ENCODE measurements at regions not wholly inside any gene's neighbourhood (a gene's known extent, or its start where the extent isn't known, plus 50 kb on each side); places are given as distances from the start of the nearest gene placed in this dataset.

DNA sequence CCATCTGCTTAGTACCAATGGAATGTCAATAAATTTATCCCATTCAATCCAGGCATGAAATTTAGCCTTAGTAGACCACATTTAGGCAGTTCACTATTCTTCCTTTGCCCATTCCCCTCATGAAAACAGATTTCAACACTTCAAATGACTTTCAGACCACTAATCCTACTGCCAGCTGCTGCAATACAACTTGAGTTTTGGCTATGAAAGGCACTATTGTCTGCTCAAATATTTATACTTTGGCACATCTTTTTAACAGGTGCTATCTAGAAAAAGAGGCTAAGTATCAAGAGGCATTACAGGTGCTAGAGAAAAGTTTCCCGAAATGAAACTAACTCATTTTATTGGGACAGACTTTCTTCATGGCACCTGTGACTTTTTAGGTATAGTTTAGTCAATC is 499.8 kb downstream of the C12orf50 start:
- no peaks in the 10 kb centered on the region for H3K79me1 ChIP-seq (ENCODE audit: insufficient read depth, low read depth, low read length, poor library complexity, severe bottlenecking)
- H2BK20ac ChIP-seq (ENCODE audit: low read depth, low read length, poor library complexity, severe bottlenecking) = no peak overlapping the region
- no peaks in the 10 kb centered on the region for H3K9me3 ChIP-seq (ENCODE audit: control insufficient read depth, low read depth, low read length)
- H3K14ac ChIP-seq (ENCODE audit: insufficient read depth, low read length) = no peak overlapping the region
- H3K4ac ChIP-seq (ENCODE audit: low read depth, low read length) = no peak overlapping the region
- peaks cover 2 to 3% of the 10 kb centered on the region in 2 experiments; a peak in 1 of 4 replicates for H3K4me1 Mint-ChIP-seq
- no peak overlapping the region for H3K4me3 Mint-ChIP-seq
- no peak overlapping the region for H3K4me2 ChIP-seq (ENCODE audit: insufficient read depth, insufficient read length, low read length)
- no peak overlapping the region for H4K5ac ChIP-seq (ENCODE audit: insufficient read length, low read depth, low read length)
- no CpG with 5 or more reads among the region's 1 CpG for whole genome bisulfite sequencing (ENCODE audit: extremely low coverage, insufficient read length, low lambda C conversion rate)
- no peaks in the 10 kb centered on the region for H4K20me1 ChIP-seq (ENCODE audit: control insufficient read depth, insufficient read depth, insufficient read length)
- no peak overlapping the region for H3K56ac ChIP-seq (ENCODE audit: insufficient read length, low read depth, low read length)
- no peak overlapping the region for H2BK5ac ChIP-seq (ENCODE audit: insufficient read length, low read length)
- H3K9ac ChIP-seq (ENCODE audit: extremely low read depth, insufficient read length, low read length) = no peak overlapping the region
- no peak overlapping the region for H4K8ac ChIP-seq (replicated peaks; ENCODE audit: insufficient read length, low read depth, low read length)
- no peak overlapping the region for H3T11ph ChIP-seq (ENCODE audit: low read length)
- no peaks in the 10 kb centered on the region; the same call in 1 of the 2 replicates for H3K27me3 Mint-ChIP-seq (ENCODE audit: low read depth)
- no peak for DNase-seq
- H3K27ac Mint-ChIP-seq = no peak overlapping the region
- no peak overlapping the region for H2BK15ac ChIP-seq (ENCODE audit: low read depth, low read length)
- H3K18ac ChIP-seq (ENCODE audit: insufficient read length, low read depth, low read length) = no peak overlapping the region
- H3K27me3 ChIP-seq (ENCODE audit: insufficient read depth, low read length) = no peaks in the 10 kb centered on the region
- H3K79me2 ChIP-seq (ENCODE audit: insufficient read depth, low read length) = no peaks in the 10 kb centered on the region
- no peak overlapping the region for H2AFZ ChIP-seq (ENCODE audit: low read length)
- H3K27ac ChIP-seq (ENCODE audit: insufficient read length, low read depth, low read length) = no peak overlapping the region
- TF ChIP-seq, protein P1, sequence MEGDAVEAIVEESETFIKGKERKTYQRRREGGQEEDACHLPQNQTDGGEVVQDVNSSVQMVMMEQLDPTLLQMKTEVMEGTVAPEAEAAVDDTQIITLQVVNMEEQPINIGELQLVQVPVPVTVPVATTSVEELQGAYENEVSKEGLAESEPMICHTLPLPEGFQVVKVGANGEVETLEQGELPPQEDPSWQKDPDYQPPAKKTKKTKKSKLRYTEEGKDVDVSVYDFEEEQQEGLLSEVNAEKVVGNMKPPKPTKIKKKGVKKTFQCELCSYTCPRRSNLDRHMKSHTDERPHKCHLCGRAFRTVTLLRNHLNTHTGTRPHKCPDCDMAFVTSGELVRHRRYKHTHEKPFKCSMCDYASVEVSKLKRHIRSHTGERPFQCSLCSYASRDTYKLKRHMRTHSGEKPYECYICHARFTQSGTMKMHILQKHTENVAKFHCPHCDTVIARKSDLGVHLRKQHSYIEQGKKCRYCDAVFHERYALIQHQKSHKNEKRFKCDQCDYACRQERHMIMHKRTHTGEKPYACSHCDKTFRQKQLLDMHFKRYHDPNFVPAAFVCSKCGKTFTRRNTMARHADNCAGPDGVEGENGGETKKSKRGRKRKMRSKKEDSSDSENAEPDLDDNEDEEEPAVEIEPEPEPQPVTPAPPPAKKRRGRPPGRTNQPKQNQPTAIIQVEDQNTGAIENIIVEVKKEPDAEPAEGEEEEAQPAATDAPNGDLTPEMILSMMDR (conservative IDR thresholded peaks at IDR 0.05) = no peak
- peaks cover 4 to 7% of the 10 kb centered on the region in 2 experiments; a peak in 3 of 5 replicates for H3K9me3 Mint-ChIP-seq
- H3K4me1 ChIP-seq (ENCODE audit: insufficient read depth, low read length) = no peaks in the 10 kb centered on the region
- no peak overlapping the region for H3K23ac ChIP-seq (ENCODE audit: insufficient read length, low read depth, low read length)
- no peak overlapping the region for H4K91ac ChIP-seq (ENCODE audit: insufficient read length, low read depth, low read length)
- H2AK5ac ChIP-seq (ENCODE audit: insufficient read length, low read length) = no peak overlapping the region
- no peaks in the 10 kb centered on the region; a peak in 2 of 7 replicates for H3K36me3 Mint-ChIP-seq (ENCODE audit: insufficient read depth in 1 of 3, low read depth in 3 of 3)
- no peaks in the 10 kb centered on the region for H3K23me2 ChIP-seq (ENCODE audit: insufficient read length, low read depth, low read length, poor library complexity, severe bottlenecking)
- H2BK120ac ChIP-seq (ENCODE audit: low read depth, low read length, poor library complexity, severe bottlenecking) = no peak overlapping the region
- no peak overlapping the region for H2BK12ac ChIP-seq (ENCODE audit: insufficient read length, low read depth, low read length)
